HCT116 (cell line): ENCODE measurements at regions not wholly inside any gene's neighbourhood (a gene's known extent, or its start where the extent isn't known, plus 50 kb on each side); places are given as distances from the start of the nearest gene placed in this dataset.

Experiments
- ATAC-seq: fragments of 200-7000 bp; cut with Tn5 transposase; 2 replicates; pipeline ENCODE4 v1.9.1; 2020; ENCODE audit warnings: mild to moderate bottlenecking, moderate library complexity
- BruUV-seq: library from RNA; stranded (reverse); fragments of 400-500 nt; replicated peaks from 2 replicates; lab custom pipeline; 2021; lab: Mats Ljungman, UMichigan
- CTCF ChIA-PET: fragments of 300-600 bp; sonication (Branson Sonifier 250); formaldehyde crosslinking; loops from one replicate; lab custom pipeline; 2021; ENCODE audit warnings: antibody characterized with exemption; lab: Charles Lee
- POLR2A ChIA-PET: fragments of 300-600, 350-600 bp; sonication (Branson Sonifier 250); formaldehyde crosslinking; loops from one replicate; lab custom pipeline; 2021; ENCODE audit warnings: antibody characterized with exemption; lab: Charles Lee
- RAD21 ChIA-PET, 2 experiments: fragments of 300-600 bp; sonication (Branson Sonifier 250); formaldehyde crosslinking; loops; one replicate each; lab custom pipeline; 2023; ENCODE audit warnings: low total read pairs in 2 of 2; ENCODE audit not compliant: uncharacterized antibody in 2 of 2, unreplicated experiment in 2 of 2, low non-redundant PET in 1 of 2; lab: Charles Lee
- DNase-seq: peaks from one replicate; pipeline ENCODE4 v3.0.0-alpha.2; 2010; ENCODE audit warnings: low read depth, low spot score
- H2AFZ ChIP-seq: fragments of 200-600 bp; shearing (Covaris generic), sonication (generic); 2 replicates; pipeline ENCODE4 v1.6.1; 2017; ENCODE audit warnings: low read depth, mixed run types, mixed read lengths, antibody characterized with exemption, low read length; ENCODE audit not compliant: poor library complexity, severe bottlenecking
- H3K27ac ChIP-seq: 2 replicates; pipeline ENCODE4 v1.5.1; 2012; ENCODE audit warnings: low read depth, low read length
- H3K27me3 ChIP-seq: fragments of 200-600 bp; sonication (generic); 2 replicates; pipeline ENCODE4 v1.6.1; 2016; ENCODE audit warnings: mixed run types, low read length, mixed read lengths; ENCODE audit not compliant: insufficient read depth
- H3K36me3 ChIP-seq, 2 experiments: fragments of 200-500 bp in 1 of 2; fragments of 200-600 bp in 1 of 2; sonication (Bioruptor generic) in 1 of 2; sonication (generic) in 1 of 2; 2 replicates each; pipeline versions ENCODE4 v1.5.1 to v1.6.1; 2014 to 2016; ENCODE audit warnings: low read length in 2 of 2, inconsistent platforms in 1 of 2, mixed read lengths in 1 of 2, mixed run types in 1 of 2; ENCODE audit not compliant: insufficient read depth in 2 of 2, control insufficient read depth in 1 of 2
- H3K4me1 ChIP-seq, 2 experiments: fragments of 200-600 bp in 1 of 2; sonication (generic) in 1 of 2; 2 replicates each; pipeline versions ENCODE4 v1.5.1 to v1.6.1; 2012 to 2017; ENCODE audit warnings: low read length in 2 of 2, inconsistent platforms in 1 of 2, mild to moderate bottlenecking in 1 of 2, mixed read lengths in 1 of 2, mixed run types in 1 of 2, moderate library complexity in 1 of 2; ENCODE audit not compliant: insufficient read depth in 2 of 2, control insufficient read depth in 1 of 2
- H3K4me2 ChIP-seq: fragments of 200-600 bp; sonication (generic); 2 replicates; pipeline ENCODE4 v1.6.1; 2017; ENCODE audit warnings: mixed run types, low read length, mixed read lengths
- H3K4me3 ChIP-seq, 2 experiments: fragments of 200-600 bp in 1 of 2; sonication (generic) in 1 of 2; replicated peaks in 1 of 2; 2 replicates each; pipeline ENCODE4 v1.5.1; 2011 to 2016; ENCODE audit warnings: low read length in 2 of 2, control low read depth in 1 of 2, low read depth in 1 of 2, mild to moderate bottlenecking in 1 of 2, mixed read lengths in 1 of 2, mixed run types in 1 of 2
- H3K79me2 ChIP-seq: fragments of 200-600 bp; sonication (generic); 2 replicates; pipeline ENCODE4 v1.6.1; 2017; ENCODE audit warnings: mild to moderate bottlenecking, mixed run types, low read length, moderate library complexity, mixed read lengths; ENCODE audit not compliant: insufficient read depth
- H3K9ac ChIP-seq: fragments of 200-600 bp; sonication (generic); 2 replicates; pipeline ENCODE4 v1.6.1; 2016; ENCODE audit warnings: low read length, mixed read lengths
- H3K9me2 ChIP-seq: fragments of 200-600 bp; sonication (generic), shearing (Covaris generic); 2 replicates; pipeline ENCODE4 v1.6.1; 2017; ENCODE audit warnings: mixed run types, mild to moderate bottlenecking, moderate library complexity; ENCODE audit not compliant: insufficient read depth
- H3K9me3 ChIP-seq, 2 experiments: fragments of 200-500 bp in 1 of 2; fragments of 200-600 bp in 1 of 2; sonication (Bioruptor generic) in 1 of 2; sonication (generic) in 1 of 2; 2 replicates each; pipeline ENCODE4 v1.6.1; 2014 to 2017; ENCODE audit warnings: low read length in 2 of 2, mixed read lengths in 2 of 2, inconsistent platforms in 1 of 2, low read depth in 1 of 2, mild to moderate bottlenecking in 1 of 2, mixed run types in 1 of 2, moderate library complexity in 1 of 2; ENCODE audit not compliant: control insufficient read depth in 1 of 2, insufficient read depth in 1 of 2
- H4K20me1 ChIP-seq: fragments of 200-600 bp; sonication (generic), shearing (Covaris generic); 2 replicates; pipeline ENCODE4 v1.6.1; 2017; ENCODE audit warnings: mixed run types, mild to moderate bottlenecking, moderate library complexity; ENCODE audit not compliant: insufficient read depth
- EZH2 ChIP-seq: fragments of 200-600 bp; sonication (generic); IDR thresholded peaks from 2 replicates; pipeline ENCODE4 v1.6.1; 2017; ENCODE audit warnings: antibody characterized with exemption, mixed run types
- EZH2phosphoT487 ChIP-seq: fragments of 200-600 bp; IDR thresholded peaks from 2 replicates; pipeline ENCODE4 v1.6.1; 2018; ENCODE audit warnings: antibody characterized with exemption, borderline replicate concordance
- POLR2AphosphoS5 ChIP-seq: IDR thresholded peaks from 2 replicates; pipeline ENCODE4 v1.6.1; 2011; ENCODE audit warnings: mild to moderate bottlenecking, low read depth, low read length, moderate library complexity
- SIN3A ChIP-seq: IDR thresholded peaks from 2 replicates; pipeline ENCODE4 v1.6.1; 2012; ENCODE audit warnings: low read depth
- SP1 ChIP-seq: IDR thresholded peaks from 2 replicates; pipeline ENCODE4 v1.6.1; 2012; ENCODE audit warnings: low read depth
- SRF ChIP-seq: IDR thresholded peaks from 2 replicates; pipeline ENCODE4 v1.6.1; 2012; ENCODE audit warnings: low read depth
- ZNF274 ChIP-seq: fragments of 200-500 bp; sonication (Bioruptor generic); IDR thresholded peaks from 2 replicates; pipeline ENCODE4 v1.6.1; 2014; ENCODE audit warnings: mild to moderate bottlenecking, low read depth, low read length, inconsistent platforms
- intact Hi-C: fragments of 100-400 bp; cut with micrococcal nuclease; formaldehyde crosslinking; loops from 2 replicates; pipeline ENCODE4 v1.10.0; 2022
- TF ChIP-seq, protein P1 (sequence below): IDR thresholded peaks from 2 replicates; pipeline ENCODE4 v1.6.1; 2012; ENCODE audit warnings: low read depth

DNA sequence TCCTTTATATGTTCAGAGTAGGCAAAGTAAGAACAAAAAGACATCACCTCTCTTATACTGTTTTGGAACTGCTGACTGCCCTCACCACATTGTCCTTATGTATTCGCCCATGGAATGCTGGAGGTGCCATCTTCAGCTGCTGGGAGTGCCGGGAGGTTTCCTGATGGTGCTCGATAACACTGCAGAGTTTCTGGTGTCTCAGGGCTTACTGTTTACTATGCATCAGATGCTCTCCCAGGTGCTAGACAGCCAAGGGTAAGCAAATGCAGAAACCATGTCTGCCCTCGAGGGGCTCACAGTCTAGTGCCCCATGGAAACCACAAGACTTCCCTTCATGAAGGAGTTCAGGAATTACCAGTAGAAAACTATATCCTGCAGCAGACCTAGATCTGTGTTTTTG is 70.1 kb upstream of the SMIM23 start:
- no peak for DNase-seq
- Histone ChIP-seq H3K27me3 (no peaks in the 10 kb centered on the region), H4K20me1 (no peaks in the 10 kb centered on the region), H3K9ac (no peak overlapping the region), H3K4me1 (no peaks in the 10 kb centered on the region), H2AFZ (no peak overlapping the region), H3K4me3 (no peak overlapping the region), H3K27ac (no peak overlapping the region), H3K79me2 (no peaks in the 10 kb centered on the region), H3K36me3 (no peaks in the 10 kb centered on the region), H3K9me3 (no peaks in the 10 kb centered on the region), H3K9me2 (no peaks in the 10 kb centered on the region), H3K4me2 (no peak overlapping the region)
- intact Hi-C loops, result no loop called here
- RAD21 ChIA-PET, result no interaction called here
- no peak for ATAC-seq
- BruUV-seq, result no TSS peak
- CTCF ChIA-PET, result no interaction called here
- POLR2A ChIA-PET, result no interaction called here
- no peak for TF ChIP-seq SP1
- TF ChIP-seq SIN3A, result no peak
- TF ChIP-seq EZH2, result no peak
- TF ChIP-seq EZH2phosphoT487, result no peak
- TF ChIP-seq SRF, result no peak
- TF ChIP-seq, protein P1, sequence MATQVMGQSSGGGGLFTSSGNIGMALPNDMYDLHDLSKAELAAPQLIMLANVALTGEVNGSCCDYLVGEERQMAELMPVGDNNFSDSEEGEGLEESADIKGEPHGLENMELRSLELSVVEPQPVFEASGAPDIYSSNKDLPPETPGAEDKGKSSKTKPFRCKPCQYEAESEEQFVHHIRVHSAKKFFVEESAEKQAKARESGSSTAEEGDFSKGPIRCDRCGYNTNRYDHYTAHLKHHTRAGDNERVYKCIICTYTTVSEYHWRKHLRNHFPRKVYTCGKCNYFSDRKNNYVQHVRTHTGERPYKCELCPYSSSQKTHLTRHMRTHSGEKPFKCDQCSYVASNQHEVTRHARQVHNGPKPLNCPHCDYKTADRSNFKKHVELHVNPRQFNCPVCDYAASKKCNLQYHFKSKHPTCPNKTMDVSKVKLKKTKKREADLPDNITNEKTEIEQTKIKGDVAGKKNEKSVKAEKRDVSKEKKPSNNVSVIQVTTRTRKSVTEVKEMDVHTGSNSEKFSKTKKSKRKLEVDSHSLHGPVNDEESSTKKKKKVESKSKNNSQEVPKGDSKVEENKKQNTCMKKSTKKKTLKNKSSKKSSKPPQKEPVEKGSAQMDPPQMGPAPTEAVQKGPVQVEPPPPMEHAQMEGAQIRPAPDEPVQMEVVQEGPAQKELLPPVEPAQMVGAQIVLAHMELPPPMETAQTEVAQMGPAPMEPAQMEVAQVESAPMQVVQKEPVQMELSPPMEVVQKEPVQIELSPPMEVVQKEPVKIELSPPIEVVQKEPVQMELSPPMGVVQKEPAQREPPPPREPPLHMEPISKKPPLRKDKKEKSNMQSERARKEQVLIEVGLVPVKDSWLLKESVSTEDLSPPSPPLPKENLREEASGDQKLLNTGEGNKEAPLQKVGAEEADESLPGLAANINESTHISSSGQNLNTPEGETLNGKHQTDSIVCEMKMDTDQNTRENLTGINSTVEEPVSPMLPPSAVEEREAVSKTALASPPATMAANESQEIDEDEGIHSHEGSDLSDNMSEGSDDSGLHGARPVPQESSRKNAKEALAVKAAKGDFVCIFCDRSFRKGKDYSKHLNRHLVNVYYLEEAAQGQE, result no peak
- TF ChIP-seq POLR2AphosphoS5, result no peak
- no peak for TF ChIP-seq ZNF274
